ENCODE measurements at regions not wholly inside any gene's neighbourhood (a gene's known extent, or its start where the extent isn't known, plus 50 kb on each side); places are given as distances from the start of the nearest gene placed in this dataset.

DNA sequence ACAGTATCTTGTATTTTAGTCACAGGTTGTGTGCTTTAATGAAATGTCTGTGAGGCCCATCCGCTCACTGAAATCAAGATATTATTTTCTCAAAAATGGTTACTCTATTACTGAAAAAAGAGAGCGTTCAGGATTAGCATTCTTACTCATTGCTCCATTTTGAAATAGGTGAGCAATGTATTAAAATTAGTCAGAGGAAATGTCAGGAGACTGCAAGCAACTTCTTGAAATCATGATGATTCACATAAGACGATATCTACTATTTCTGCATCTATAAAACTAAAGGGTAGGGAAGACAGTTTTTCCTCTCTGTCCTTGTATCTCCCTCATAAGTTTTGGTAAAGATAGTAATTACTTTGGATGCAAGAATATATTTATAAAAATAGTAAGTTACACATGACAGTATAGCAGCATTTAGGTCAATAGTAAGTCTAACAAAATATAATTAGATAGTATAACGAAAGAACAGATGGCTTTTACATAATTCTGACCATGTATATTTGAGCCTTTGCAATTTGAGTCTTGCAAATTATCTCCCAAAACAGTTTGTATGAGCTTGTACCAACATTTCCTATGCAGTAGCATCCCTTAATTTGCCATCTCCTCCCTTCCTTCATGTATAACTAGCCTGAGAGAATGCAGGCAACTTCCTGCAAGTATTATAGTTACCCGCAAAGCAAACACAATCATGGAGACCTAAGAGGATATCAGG, 937.8 kb downstream of the PCDH7 start:
- TF ChIP-seq, protein P1, sequence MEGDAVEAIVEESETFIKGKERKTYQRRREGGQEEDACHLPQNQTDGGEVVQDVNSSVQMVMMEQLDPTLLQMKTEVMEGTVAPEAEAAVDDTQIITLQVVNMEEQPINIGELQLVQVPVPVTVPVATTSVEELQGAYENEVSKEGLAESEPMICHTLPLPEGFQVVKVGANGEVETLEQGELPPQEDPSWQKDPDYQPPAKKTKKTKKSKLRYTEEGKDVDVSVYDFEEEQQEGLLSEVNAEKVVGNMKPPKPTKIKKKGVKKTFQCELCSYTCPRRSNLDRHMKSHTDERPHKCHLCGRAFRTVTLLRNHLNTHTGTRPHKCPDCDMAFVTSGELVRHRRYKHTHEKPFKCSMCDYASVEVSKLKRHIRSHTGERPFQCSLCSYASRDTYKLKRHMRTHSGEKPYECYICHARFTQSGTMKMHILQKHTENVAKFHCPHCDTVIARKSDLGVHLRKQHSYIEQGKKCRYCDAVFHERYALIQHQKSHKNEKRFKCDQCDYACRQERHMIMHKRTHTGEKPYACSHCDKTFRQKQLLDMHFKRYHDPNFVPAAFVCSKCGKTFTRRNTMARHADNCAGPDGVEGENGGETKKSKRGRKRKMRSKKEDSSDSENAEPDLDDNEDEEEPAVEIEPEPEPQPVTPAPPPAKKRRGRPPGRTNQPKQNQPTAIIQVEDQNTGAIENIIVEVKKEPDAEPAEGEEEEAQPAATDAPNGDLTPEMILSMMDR (IDR thresholded peaks at IDR 0.05): no peak
- TF ChIP-seq POLR2A (IDR thresholded peaks at IDR 0.05): no peak

Data from right lobe of liver (tissue), 4 donors.